ENCODE measurements at regions not wholly inside any gene's neighbourhood (a gene's known extent, or its start where the extent isn't known, plus 50 kb on each side); places are given as distances from the start of the nearest gene placed in this dataset.
"Not testable (repeated sequence)": the region's sequence is repeated elsewhere in the genome, so short reads cannot be mapped to it uniquely, and the experiment has no call there.

GRCh38 chr4:188976644-188977115 lies 837.4 kb downstream of the TRIML1 start:
- peak; percentile 55 for DNase-seq

GRCh38 chr4:188977232-188977631 lies 838.0 kb downstream of the TRIML1 start:
- DNase-seq = not testable (repeated sequence)

DNA sequence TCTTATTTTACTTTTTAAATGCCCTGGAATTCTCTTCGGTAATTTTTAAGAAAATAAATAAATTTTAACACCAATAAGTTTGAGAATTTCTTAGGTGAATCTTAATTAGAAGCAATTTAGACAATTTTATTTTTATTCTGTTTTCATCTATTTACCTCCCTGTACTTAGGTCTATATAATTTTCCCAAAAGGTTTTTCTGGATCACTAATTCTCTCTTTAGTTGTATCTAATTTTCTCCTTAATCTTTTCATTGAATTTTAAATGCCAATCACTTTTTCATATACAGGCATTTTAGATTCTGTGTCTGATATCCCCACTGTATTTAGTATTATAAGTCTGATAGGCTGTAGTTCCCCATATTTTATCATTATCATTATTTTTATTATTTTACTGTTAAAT lies 845.3 kb downstream of the TRIML1 start:
- no peak for DNase-seq

DNA sequence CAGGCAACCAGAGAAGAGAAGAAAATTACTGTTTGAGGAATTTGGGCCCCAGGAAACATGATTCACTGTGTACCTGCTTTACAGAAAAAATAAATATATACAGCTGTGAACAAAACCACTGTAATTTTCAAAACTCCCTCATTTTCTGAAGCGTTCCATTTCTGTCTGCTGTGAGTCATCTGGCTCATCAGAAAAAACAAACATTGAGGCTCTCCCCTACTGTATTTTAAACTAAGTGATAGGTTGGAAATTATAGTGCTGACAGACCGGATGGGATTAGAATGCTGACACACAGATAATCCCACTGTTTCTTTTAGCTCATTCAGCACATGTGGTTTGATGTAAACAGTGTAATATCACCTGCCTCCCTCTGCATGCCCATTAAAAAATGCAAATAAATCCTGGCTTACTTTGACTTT lies 847.0 kb downstream of the TRIML1 start:
- DNase-seq = no peak

GRCh38 chr4:188987011-188987410 lies 847.8 kb downstream of the TRIML1 start:
- no peak for DNase-seq

DNA sequence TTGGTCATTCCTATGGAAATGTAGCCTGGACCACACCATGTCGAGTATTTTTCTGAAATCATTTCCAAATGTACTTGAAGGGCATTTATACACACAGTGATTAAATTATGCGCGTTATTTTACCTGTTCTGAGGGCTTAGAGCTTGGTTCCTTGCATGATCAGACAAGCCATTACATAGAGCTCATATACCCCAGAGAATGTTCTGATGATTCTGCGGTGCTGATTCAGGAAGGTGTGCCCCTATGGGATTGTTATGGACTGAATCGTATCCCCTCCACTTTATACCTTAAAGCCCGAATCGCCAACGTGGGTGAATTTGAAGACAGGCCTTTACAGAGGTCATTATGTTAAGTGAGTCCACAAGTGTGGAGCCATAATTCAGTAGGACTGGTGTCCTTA lies 848.9 kb downstream of the TRIML1 start:
- DNase-seq = no peak

DNA sequence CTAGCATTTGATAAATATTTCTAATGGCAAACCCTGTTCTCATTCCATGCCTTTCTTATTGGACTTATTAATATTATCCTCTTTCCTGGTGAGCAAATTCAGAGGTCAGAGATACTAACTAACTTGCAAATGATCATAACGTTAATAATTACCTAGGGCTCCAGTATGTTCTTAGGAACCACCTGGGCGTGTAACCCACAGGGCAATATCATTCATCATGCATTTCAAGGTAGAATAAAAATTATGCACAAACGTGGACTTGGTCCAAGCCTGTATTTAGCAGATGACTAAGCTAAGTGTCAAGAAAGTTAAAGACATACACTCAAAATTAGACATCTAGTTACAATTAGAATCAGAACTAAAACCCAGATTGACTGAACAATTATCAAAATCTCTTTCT lies 850.1 kb downstream of the TRIML1 start:
- DNase-seq = no peak

- no peak for DNase-seq
Observed at GRCh38 chr4:188992706-188993105, 853.5 kb downstream of the TRIML1 start.

DNA sequence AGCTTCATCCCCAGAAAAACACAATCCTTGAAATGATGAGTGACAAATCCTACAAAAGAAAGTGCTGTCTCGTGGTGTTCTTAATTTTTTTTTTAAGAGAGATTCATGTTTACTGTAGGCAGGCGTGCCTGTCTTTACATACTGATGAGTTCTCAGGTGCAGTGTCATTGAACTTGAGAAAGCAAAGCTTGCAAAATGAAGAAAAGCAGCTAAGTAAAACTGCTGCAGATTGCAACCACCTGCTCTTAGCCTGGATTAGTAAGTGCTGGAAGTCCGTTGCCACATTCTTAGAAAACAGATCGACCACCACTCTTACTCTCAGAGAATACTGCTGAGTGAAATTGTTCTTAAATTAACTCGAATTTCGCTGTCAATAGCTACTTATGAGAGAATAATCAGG lies 854.6 kb downstream of the TRIML1 start:
- no peak for DNase-seq

GRCh38 chr4:189001283-189001970 lies 862.2 kb downstream of the TRIML1 start:
- DNase-seq = no peak

- DNase-seq = no peak
Observed at GRCh38 chr4:189001971-189002450, 862.8 kb downstream of the TRIML1 start.

DNA sequence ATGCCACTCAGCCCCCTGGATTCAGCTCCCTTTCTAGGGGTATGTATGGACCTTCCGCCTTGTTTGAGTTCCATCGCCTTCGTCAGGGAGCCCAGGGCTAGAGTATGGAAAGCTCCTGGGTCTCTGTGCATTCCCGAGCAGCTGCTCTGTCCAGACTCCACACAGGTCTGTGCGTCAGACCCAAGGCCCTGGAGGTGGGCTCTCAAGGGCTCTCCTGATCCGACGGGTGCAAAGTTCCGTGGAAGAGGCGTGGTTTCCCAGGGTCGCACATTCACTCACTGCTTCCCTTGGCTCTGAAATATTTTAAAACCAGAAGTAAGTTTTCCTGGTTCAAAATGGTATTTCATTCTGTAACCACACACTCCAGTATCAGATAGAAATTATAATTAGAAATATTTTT lies 863.2 kb downstream of the TRIML1 start:
- DNase-seq = no peak

DNA sequence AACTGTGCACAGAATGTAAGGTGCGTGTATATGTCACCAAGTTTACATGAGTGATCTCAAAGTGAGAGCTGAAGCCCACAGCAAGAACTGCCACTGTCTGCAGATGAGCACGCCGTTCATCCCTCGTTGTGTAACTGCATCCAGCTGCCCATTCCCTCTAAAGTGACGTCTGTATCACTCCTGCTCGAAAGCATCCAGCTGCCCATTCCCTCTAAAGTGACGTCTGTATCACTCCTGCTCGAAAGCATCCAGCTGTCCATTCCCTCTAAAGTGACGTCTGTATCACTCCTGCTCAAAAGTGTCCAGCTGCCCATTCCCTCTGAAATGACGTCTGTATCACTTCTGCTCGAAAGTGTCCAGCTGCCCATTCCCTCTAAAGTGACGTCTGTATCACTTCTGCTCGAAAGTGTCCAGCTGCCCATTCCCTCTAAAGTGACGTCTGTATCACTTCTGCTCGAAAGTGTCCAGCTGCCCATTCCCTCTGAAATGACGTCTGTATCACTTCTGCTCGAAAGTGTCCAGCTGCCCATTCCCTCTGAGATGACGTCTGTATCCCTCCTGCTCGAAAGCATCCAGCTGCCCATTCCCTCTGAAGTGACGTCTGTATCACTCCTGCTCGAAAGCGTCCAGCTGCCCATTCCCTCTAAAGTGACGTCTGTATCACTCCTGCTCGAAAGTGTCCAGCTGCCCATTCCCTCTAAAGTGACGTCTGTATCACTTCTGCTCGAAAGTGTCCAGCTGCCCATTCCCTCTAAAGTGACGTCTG lies 871.4 kb downstream of the TRIML1 start:
- DNase-seq = not testable (repeated sequence)

DNA sequence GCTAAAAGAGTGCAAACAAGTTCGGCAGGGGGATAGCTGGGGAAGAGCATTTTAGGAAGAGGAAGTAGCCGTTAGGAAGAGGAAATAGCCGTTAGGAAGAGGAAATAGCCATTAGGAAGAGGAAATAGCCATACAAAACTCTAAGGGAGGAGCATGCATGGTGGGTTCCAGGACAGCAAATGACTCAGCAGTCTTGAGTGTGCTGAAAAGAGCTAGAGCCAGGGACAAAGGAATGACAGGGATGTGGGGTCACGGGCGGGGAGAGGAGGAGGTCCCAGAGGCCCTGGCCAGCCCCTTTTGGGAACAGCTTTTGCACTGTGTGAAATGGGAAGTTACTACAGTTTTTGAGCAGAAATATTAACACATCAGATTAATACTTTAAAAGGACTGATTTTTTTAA lies 882.6 kb downstream of the TRIML1 start:
- no peak for DNase-seq

- no peak for DNase-seq
Observed at GRCh38 chr4:189022440-189023035, 883.3 kb downstream of the TRIML1 start.

DNA sequence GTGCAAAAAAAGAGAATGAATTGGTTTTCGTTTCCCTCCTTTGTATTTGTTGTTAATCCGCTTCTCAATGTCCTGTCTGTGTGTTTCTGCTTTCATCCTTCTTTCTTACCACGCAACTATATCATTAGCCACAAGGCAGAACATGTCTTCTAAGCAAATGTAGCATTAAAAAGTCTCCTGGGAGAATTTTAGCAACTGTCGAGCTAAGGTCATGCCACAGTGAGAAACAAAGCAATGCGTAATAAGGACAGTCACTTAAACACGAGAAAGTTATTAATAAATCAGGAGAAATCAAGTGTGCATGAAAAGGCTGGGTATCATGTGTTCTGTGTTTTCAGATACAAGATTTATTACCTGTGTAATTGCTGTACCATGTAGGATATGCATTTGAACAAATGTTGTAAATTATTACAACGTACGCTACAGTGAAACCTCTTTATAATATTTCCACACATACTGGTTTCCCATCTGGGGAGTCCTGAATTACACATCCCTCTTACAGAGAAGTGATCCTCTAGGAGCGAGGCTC lies 890.8 kb downstream of the TRIML1 start:
- no peak for DNase-seq

DNA sequence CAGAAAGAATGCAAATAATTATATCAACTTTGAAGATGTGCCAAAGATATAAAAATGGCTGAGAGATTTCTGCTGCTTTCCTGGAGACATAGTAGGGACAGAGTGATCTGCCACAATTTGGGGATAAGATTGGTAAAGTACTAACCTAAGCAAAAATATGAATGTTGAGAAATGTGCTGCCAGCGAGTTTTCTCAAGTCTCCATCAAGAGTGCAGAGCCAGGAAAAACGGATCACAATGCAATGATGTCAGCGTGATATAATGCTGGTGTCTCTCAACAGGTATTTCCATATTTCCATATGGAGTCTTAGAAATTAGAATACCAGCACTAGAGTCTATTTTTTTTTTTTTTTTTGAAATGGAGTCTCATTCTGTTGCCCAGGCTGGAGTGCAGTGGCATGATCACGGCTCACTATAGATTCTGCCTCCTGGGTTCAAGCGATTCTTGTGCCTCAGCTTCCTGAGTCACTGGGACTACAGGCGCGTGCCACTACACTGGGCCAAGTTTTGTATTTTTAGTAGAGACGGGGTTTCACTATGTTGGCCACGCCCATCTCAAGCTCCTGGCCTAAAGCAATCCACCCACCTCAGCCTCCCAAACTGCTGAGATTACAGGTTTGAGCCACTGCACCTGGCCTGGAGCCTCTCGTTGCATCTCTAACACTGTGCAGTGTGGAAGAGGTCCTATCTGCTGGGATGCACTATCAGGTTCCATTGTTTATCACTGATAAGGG lies 893.5 kb downstream of the TRIML1 start:
- DNase-seq = no peak

GRCh38 chr4:189033801-189034347 lies 894.6 kb downstream of the TRIML1 start:
- no peak for DNase-seq

DNA sequence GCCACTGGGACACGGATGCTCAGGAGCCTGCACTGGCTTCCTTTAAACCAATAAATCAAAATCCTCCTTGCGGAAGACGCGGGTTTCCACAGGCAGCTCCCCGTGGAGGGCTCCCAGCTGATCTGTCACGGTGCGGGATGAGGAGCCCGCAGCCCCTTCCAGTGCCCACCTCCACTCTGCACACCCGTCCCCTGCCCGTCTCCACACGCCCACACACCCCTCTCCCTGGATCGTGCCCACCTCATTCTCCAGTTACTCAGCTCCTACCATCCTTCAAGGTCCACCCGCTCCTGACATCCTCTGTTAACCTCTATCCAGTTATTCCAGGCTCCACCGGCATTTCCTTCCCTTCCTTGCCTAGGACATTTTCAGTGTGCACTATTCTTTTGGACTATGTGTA lies 895.9 kb downstream of the TRIML1 start:
- DNase-seq = no peak

DNA sequence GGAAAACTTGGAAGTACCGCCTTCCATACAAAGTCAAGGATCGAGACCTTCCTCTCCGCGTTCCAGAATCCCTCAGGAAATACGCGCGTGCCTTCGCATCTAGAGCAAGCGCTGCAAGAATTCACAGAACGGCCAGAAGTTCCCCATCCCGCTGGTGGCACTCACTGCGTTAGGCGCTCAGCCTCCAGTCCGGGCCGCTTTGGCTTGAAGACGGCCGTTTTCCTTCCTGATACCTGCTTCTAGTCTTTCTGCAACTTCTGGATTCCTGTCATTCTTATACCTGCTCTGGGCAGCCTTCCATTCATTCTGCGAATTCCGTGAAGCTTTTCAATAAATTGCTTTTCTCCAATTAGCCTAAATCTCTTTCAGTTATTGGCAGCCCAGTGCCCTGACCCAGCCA lies 896.4 kb downstream of the TRIML1 start:
- DNase-seq = no peak

GRCh38 chr4:189036906-189037305 lies 897.7 kb downstream of the TRIML1 start:
- DNase-seq = no peak

GRCh38 chr4:189046642-189047041 lies 894.0 kb upstream of the FRG1 start:
- no peak for DNase-seq

DNA sequence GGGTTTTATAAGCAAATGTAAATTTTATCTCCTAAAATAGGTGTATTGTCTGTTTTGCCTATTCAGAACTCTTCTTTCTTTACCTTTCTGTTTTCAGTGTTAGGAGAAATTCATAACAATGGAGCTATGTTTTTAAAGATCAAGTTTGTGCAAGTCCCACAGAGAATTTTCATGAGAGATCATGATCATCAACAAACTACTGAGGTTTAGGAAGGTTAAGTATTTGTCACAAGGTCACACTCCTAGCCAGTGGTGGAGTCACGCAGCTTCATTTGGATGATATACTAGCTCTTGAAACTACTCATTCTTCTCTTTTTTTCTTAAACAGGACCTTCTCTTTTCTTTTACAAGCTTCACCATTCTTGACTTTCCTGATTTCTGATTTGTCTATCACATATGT lies 892.6 kb upstream of the FRG1 start:
- no peak for DNase-seq
